Stomach (tissue), 8 donors: ENCODE measurements at regions not wholly inside any gene's neighbourhood (a gene's known extent, or its start where the extent isn't known, plus 50 kb on each side); places are given as distances from the start of the nearest gene placed in this dataset.

Experiments used
- DNase-seq, 2 donors: peaks; one replicate each; pipeline versions ENCODE4 v3.0.0 to v3.0.0-alpha.2; 2013 to 2019
- H3K27ac ChIP-seq, 5 donors: fragments of 200-600 bp in 4 of 5; sonication (generic) in 4 of 5; one replicate each; pipeline ENCODE4 v1.5.1; 2013 to 2019; ENCODE audit warnings: mild to moderate bottlenecking in 1 of 5, moderate library complexity in 1 of 5
- H3K27me3 ChIP-seq, 3 donors: fragments of 200-600 bp; sonication (generic); one replicate each; pipeline ENCODE4 v1.5.1; 2017 to 2019; ENCODE audit warnings: mixed run types in 1 of 3
- H3K36me3 ChIP-seq, 4 donors: fragments of 200-600 bp; sonication (generic); 1 replicate in 3 of 4; 2 replicates in 1 of 4; pipeline ENCODE4 v1.5.1; 2016 to 2019
- H3K4me1 ChIP-seq, 4 donors: fragments of 200-600 bp; sonication (generic); one replicate each; pipeline ENCODE4 v1.5.1; 2016 to 2019
- H3K4me3 ChIP-seq, 4 donors: fragments of 200-600 bp; sonication (generic) in 3 of 4; one replicate each; pipeline ENCODE4 v1.5.1; 2016 to 2019; ENCODE audit warnings: mild to moderate bottlenecking in 1 of 4
- H3K9me3 ChIP-seq, 4 donors: fragments of 200-600 bp; sonication (generic); one replicate each; pipeline ENCODE4 v1.5.1; 2016 to 2019
- CTCF ChIP-seq, 7 experiments: fragments of 450-650 bp in 4 of 7; fragments of 200-600 bp in 3 of 7; sonication (generic) in 3 of 7; IDR thresholded peaks; one replicate each; pipeline ENCODE4 v1.5.1; 2016 to 2019; ENCODE audit warnings: antibody characterized with exemption in 7 of 7, control low read depth in 2 of 7, mild to moderate bottlenecking in 1 of 7
- EP300 ChIP-seq: sonication (generic); formaldehyde crosslinking; IDR thresholded peaks from one replicate; pipeline ENCODE4 v1.6.1; 2017; ENCODE audit warnings: antibody characterized with exemption
- POLR2A ChIP-seq, 4 donors: fragments of 450-650 bp; IDR thresholded peaks; one replicate each; pipeline ENCODE4 v1.6.1; 2016; ENCODE audit warnings: antibody characterized with exemption in 4 of 4, control low read depth in 2 of 4, mild to moderate bottlenecking in 1 of 4, moderate library complexity in 1 of 4
- POLR2AphosphoS5 ChIP-seq, 3 donors: sonication (generic); formaldehyde crosslinking; IDR thresholded peaks; one replicate each; pipeline ENCODE4 v1.6.1; 2016; ENCODE audit warnings: antibody characterized with exemption in 3 of 3
- WGBS, 5 donors: extraction: QIAGEN DNeasy Blood & Tissue Kit in 3 of 5; methylation state at CpG; one replicate each; pipeline versions ENCODE4 v1.1.5 to v1.1.7; 2013 to 2018; 5-methylcytosine and 5-hydroxymethylcytosine counted together
- intact Hi-C: fragments of 100-400 bp; cut with DNase I; formaldehyde crosslinking; loops from one replicate; pipeline ENCODE4 v1.15.1; 2023; ENCODE audit warnings: low total_unique reads
- donor health status: healthy with polysubstance abuse.
- donor health status: Bipolar disorder and iron deficiency.
- donor health status: healthy.

GRCh38 chr5:159751459-159751858 lies 164.8 kb upstream of the ADRA1B start:
- Histone ChIP-seq H3K4me1 (no peaks in the 10 kb centered on the region), H3K27me3 (no peaks in the 10 kb centered on the region), H3K4me3 (no peak overlapping the region), H3K9me3 (peaks cover 0 to 9% (median 2%) of the 10 kb centered on the region in 4 donors), H3K27ac (no peak overlapping the region), H3K36me3 (no peaks in the 10 kb centered on the region)
- intact Hi-C loops: no loop called here
- WGBS, 5 donors: 69 to 91% (median 86%) methylated on average over 3 of the region's 3 CpGs
- no peak for TF ChIP-seq EP300
- no peak for TF ChIP-seq POLR2AphosphoS5 (IDR thresholded peaks at IDR 0.05)
- TF ChIP-seq CTCF (IDR thresholded peaks at IDR 0.05): no peak
- no peak for TF ChIP-seq POLR2A (IDR thresholded peaks at IDR 0.05)
- no peak for DNase-seq

- WGBS, 5 donors: 75 to 81% (median 76%) methylated on average over 7 of the region's 7 CpGs
- H3K4me1 ChIP-seq: no peaks in the 10 kb centered on the region
- H3K27me3 ChIP-seq: no peaks in the 10 kb centered on the region
These were observed 163.5 kb upstream of the ADRA1B start for GRCh38 chr5:159752622-159753275.

GRCh38 chr5:159758189-159758588 lies 158.1 kb upstream of the ADRA1B start:
- Histone ChIP-seq H3K27me3 (no peaks in the 10 kb centered on the region), H3K9me3 (no peaks in the 10 kb centered on the region), H3K4me3 (no peak overlapping the region), H3K4me1 (no peaks in the 10 kb centered on the region), H3K36me3 (no peaks in the 10 kb centered on the region), H3K27ac (no peak overlapping the region)
- intact Hi-C loops: no loop called here
- no peak for DNase-seq
- 69 to 76% (median 74%) methylated on average over 4 of the region's 4 CpGs for WGBS, 5 donors
- TF ChIP-seq CTCF (IDR thresholded peaks at IDR 0.05) (no peak), POLR2AphosphoS5 (IDR thresholded peaks at IDR 0.05) (no peak), POLR2A (IDR thresholded peaks at IDR 0.05) (no peak), EP300 (no peak)

More at GRCh38 chr5:159752622-159753275, 163.5 kb upstream of the ADRA1B start:
- no peaks in the 10 kb centered on the region for H3K36me3 ChIP-seq
- no peak overlapping the region for H3K27ac ChIP-seq
- TF ChIP-seq CTCF (IDR thresholded peaks at IDR 0.05) (no peak), EP300 (no peak), POLR2AphosphoS5 (IDR thresholded peaks at IDR 0.05) (no peak), POLR2A (IDR thresholded peaks at IDR 0.05) (no peak)
- DNase-seq: no peak
- H3K4me3 ChIP-seq: no peak overlapping the region
- peaks cover 0 to 9% (median 2%) of the 10 kb centered on the region in 4 donors for H3K9me3 ChIP-seq
- intact Hi-C loops: no loop called here

- no peak overlapping the region for H3K4me3 ChIP-seq
- H3K27ac ChIP-seq: no peak overlapping the region
- H3K9me3 ChIP-seq: no peaks in the 10 kb centered on the region
- WGBS, 5 donors: 76 to 87% (median 80%) methylated on average over 4 of the region's 4 CpGs
- intact Hi-C loops: no loop called here
- peaks cover 0 to 11% (median 0%) of the 10 kb centered on the region in 4 donors for H3K4me1 ChIP-seq
- H3K27me3 ChIP-seq: no peaks in the 10 kb centered on the region
- no peak for DNase-seq
- TF ChIP-seq EP300: no peak
- no peak for TF ChIP-seq POLR2AphosphoS5 (IDR thresholded peaks at IDR 0.05)
- no peak for TF ChIP-seq CTCF (IDR thresholded peaks at IDR 0.05)
- no peak for TF ChIP-seq POLR2A (IDR thresholded peaks at IDR 0.05)
- H3K36me3 ChIP-seq: no peaks in the 10 kb centered on the region
These were observed 156.4 kb upstream of the ADRA1B start for GRCh38 chr5:159759791-159760290.
